Fibroblast of skin of back (primary cell): ENCODE measurements at regions not wholly inside any gene's neighbourhood (a gene's known extent, or its start where the extent isn't known, plus 50 kb on each side); places are given as distances from the start of the nearest gene placed in this dataset.

Experiments
- DNase-seq: peaks from one replicate; pipeline ENCODE4 v3.0.0-alpha.2; 2013

- DNase-seq: no peak
Measured at GRCh38 chr17:68658999-68659780, 58.0 kb upstream of the FAM20A start.

GRCh38 chr17:68657576-68657975 is 56.4 kb upstream of the FAM20A start:
- no peak for DNase-seq

GRCh38 chr17:68657166-68657565 is 56.0 kb upstream of the FAM20A start:
- DNase-seq: no peak

GRCh38 chr17:68656666-68657065 is 55.5 kb upstream of the FAM20A start:
- no peak for DNase-seq
